NB4 (cell line): ENCODE measurements at regions not wholly inside any gene's neighbourhood (a gene's known extent, or its start where the extent isn't known, plus 50 kb on each side); places are given as distances from the start of the nearest gene placed in this dataset.

Source experiments
- CTCF ChIP-seq: IDR thresholded peaks from one replicate; pipeline ENCODE4 v1.5.1; 2012; ENCODE audit warnings: low read depth, low read length
- POLR2A ChIP-seq: IDR thresholded peaks from 2 replicates; pipeline ENCODE4 v1.6.1; 2011; ENCODE audit warnings: mild to moderate bottlenecking; ENCODE audit not compliant: insufficient read length; ENCODE audit errors: extremely low read depth

DNA sequence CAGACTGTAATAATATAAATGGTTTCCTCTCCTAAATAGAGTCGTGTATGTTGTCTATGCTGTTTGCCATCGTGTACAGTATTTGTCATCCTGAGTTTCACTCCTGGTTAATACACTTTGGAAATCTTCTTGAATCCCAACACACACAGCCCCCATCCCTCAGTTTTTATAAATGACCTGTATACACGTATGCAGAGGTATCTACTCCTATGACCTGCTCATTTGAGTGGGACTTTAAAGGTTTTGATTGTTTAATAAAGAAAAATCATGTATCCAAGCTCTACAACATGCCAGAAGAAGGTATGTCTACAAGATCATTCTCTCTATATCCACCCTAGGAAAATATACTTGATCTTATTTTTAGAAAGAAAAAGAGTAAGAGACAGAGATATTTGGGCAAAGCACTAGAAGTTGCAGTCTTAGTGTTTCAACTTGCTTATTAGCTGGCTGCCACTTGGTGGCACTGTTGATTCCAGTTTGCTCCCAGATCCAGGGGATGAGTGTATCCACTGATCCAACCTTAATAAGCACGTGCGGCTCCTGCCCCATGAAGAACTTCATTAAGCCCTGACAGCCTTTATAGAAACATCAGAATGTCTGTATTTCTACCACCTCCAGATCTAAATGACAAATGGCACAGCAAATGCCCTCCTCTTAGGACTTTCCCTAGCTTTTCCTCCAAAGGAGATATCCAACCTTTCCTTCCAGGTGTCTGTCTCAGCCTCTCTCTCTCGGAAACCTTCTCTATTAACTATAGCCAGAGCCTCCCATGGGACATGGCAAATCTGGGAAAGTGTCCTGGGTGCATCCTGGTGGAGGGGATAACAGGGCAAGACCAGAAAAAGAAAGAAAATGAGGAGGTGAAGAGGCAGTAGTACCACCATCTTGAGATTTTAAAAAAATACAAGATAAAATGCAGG is 181.6 kb upstream of the NEBL start:
- peak; percentile 61 for TF ChIP-seq CTCF
- no peak for TF ChIP-seq POLR2A
